ENCODE measurements at regions not wholly inside any gene's neighbourhood (a gene's known extent, or its start where the extent isn't known, plus 50 kb on each side); places are given as distances from the start of the nearest gene placed in this dataset.

DNA sequence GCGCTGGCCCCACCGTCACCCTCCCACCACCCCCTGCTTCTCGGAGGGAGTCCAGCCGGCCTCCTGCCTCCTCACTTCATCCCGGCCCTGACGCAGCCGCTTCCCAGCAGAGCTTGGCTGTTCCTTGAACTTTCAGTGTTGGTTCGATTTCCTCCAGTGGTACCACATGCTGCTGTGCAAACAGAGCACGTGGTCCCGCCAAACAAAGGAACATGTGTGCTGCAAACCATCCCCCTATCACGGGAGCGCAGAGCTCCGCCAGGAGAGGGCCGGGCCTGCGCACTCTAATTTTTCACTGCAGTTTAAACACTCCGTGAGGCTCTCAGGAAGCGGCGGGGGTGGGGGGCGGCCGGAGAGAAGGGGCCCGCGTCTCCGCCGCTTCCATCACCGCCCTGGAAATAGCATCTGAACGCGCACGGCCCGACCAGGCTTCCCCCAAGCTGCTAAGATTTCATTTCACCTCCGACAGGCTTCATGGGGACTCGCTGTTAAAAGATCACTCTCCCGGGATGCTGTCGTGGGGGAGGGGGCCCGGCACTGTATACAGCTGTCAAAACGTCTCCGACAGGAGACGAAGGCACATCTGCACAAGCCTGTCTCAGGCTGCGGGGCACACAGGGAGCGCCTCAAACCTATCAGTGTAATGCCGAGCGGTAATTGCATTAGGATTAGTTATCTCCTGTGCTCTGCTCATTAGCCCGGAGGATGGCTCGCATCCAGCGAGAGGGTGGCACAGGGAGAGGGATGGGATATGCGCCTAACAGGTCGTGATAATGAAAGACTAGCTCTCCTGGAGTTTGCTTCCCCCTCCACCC lies 269.9 kb upstream of the SORL1-AS1 start (continued):
- TF ChIP-seq, protein P1, sequence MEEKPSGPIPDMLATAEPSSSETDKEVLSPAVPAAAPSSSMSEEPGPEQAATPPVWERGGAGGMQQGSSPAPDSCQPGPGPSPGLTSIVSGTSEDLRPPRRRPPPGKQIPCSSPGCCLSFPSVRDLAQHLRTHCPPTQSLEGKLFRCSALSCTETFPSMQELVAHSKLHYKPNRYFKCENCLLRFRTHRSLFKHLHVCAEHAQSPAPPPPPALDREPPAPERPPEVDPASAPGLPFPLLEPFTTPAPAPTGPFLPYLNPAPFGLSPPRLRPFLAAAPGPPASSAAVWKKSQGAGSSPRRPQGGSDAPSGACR (CRISPR knock-in tag; IDR thresholded peaks at IDR 0.05): no peak
- TF ChIP-seq ZFY (CRISPR knock-in tag; IDR thresholded peaks at IDR 0.05): peak; percentile 73
- peak; percentile 36; the same call in 1 of the 2 replicates for TF ChIP-seq FOXO1 (CRISPR knock-in tag; IDR thresholded peaks at IDR 0.05)
- peak; percentile 97 for TF ChIP-seq ERF (CRISPR knock-in tag; IDR thresholded peaks at IDR 0.05)
- TF ChIP-seq MED8 (CRISPR knock-in tag; IDR thresholded peaks at IDR 0.05; ENCODE audit: insufficient replicate concordance): peak; percentile 65
- TF ChIP-seq POLR2AphosphoS2 (IDR thresholded peaks at IDR 0.05; ENCODE audit: low read depth, low read length): no peak
- no peak for TF ChIP-seq SUZ12 (IDR thresholded peaks at IDR 0.05; ENCODE audit: low read depth, low read length)
- TF ChIP-seq ZMYM4 (CRISPR knock-in tag; IDR thresholded peaks at IDR 0.05): peak; percentile 90
- no peak for TF ChIP-seq PBX3 (CRISPR knock-in tag; IDR thresholded peaks at IDR 0.05; ENCODE audit: borderline replicate concordance)
- TF ChIP-seq, protein P2, sequence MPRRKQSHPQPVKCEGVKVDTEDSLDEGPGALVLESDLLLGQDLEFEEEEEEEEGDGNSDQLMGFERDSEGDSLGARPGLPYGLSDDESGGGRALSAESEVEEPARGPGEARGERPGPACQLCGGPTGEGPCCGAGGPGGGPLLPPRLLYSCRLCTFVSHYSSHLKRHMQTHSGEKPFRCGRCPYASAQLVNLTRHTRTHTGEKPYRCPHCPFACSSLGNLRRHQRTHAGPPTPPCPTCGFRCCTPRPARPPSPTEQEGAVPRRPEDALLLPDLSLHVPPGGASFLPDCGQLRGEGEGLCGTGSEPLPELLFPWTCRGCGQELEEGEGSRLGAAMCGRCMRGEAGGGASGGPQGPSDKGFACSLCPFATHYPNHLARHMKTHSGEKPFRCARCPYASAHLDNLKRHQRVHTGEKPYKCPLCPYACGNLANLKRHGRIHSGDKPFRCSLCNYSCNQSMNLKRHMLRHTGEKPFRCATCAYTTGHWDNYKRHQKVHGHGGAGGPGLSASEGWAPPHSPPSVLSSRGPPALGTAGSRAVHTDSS (CRISPR knock-in tag; conservative IDR thresholded peaks at IDR 0.05): no peak
- TF ChIP-seq ZNF530 (CRISPR knock-in tag; IDR thresholded peaks at IDR 0.05; ENCODE audit: low read depth): no peak
- TF ChIP-seq DNMT1 (CRISPR knock-in tag; IDR thresholded peaks at IDR 0.05): no peak
- TF ChIP-seq ZNF337 (CRISPR knock-in tag; IDR thresholded peaks at IDR 0.05; ENCODE audit: borderline replicate concordance, low read depth): no peak
- 0 out of 2 replicates have a peak, but pooled peaks have one; percentile 37 for TF ChIP-seq ZSCAN12 (CRISPR knock-in tag; IDR thresholded peaks at IDR 0.05)
- no peak for TF ChIP-seq ASH2L (IDR thresholded peaks at IDR 0.05; ENCODE audit: insufficient read length, low read depth, low read length)
- peak; percentile 44; the same call in 1 of the 2 replicates for TF ChIP-seq ETV5 (CRISPR knock-in tag; IDR thresholded peaks at IDR 0.05; ENCODE audit: borderline replicate concordance)
- TF ChIP-seq ZNF781 (CRISPR knock-in tag; IDR thresholded peaks at IDR 0.05; ENCODE audit: borderline replicate concordance, not compliant biosample characterization): peak; percentile 94
- TF ChIP-seq GFI1 (CRISPR knock-in tag; IDR thresholded peaks at IDR 0.05; ENCODE audit: borderline replicate concordance): peak; percentile 67
- TF ChIP-seq ZKSCAN8 (CRISPR knock-in tag; IDR thresholded peaks at IDR 0.05; ENCODE audit: borderline replicate concordance): 0 out of 2 replicates have a peak, but pooled peaks have one; percentile 23
- 0 out of 2 replicates have a peak, but pooled peaks have one; percentile 63 for TF ChIP-seq SP140L (CRISPR knock-in tag; IDR thresholded peaks at IDR 0.05; ENCODE audit: borderline replicate concordance)
- peak; percentile 82 for TF ChIP-seq USF2 (IDR thresholded peaks at IDR 0.05; ENCODE audit: low read depth, low read length)
- TF ChIP-seq USF2 (CRISPR knock-in tag; IDR thresholded peaks at IDR 0.05; ENCODE audit: borderline replicate concordance): peak; percentile 75; the same call in 1 of the 2 replicates
- TF ChIP-seq ZNF3 (CRISPR knock-in tag; IDR thresholded peaks at IDR 0.05): 0 out of 2 replicates have a peak, but pooled peaks have one; percentile 44
- peak; percentile 35; the same call in 1 of the 2 replicates for TF ChIP-seq NR2C2 (CRISPR knock-in tag; IDR thresholded peaks at IDR 0.05; ENCODE audit: borderline replicate concordance)
- peak; percentile 92; the same call in 1 of the 2 replicates for TF ChIP-seq KLF11 (CRISPR knock-in tag; IDR thresholded peaks at IDR 0.05)

All from HepG2 (cell line).